Transverse colon (tissue), 4 donors: ENCODE measurements at regions not wholly inside any gene's neighbourhood (a gene's known extent, or its start where the extent isn't known, plus 50 kb on each side); places are given as distances from the start of the nearest gene placed in this dataset.

Experiments
- DNase-seq: peaks from one replicate; pipeline ENCODE4 v3.0.0-alpha.2; 2019
- H3K27ac ChIP-seq, 4 donors: fragments of 200-600 bp; sonication (generic); 2 replicates each; pipeline ENCODE4 v1.5.1; 2016 to 2018; ENCODE audit warnings: inconsistent platforms in 4 of 4
- H3K27me3 ChIP-seq: fragments of 200-600 bp; sonication (generic); 2 replicates; pipeline ENCODE4 v1.5.1; 2017; ENCODE audit warnings: inconsistent platforms
- H3K36me3 ChIP-seq, 4 donors: fragments of 200-600 bp; sonication (generic); 2 replicates each; pipeline ENCODE4 v1.5.1; 2017 to 2019; ENCODE audit warnings: inconsistent platforms in 4 of 4
- H3K4me1 ChIP-seq, 4 donors: fragments of 200-600 bp; sonication (generic); 2 replicates each; pipeline ENCODE4 v1.5.1; 2017 to 2020; ENCODE audit warnings: inconsistent platforms in 4 of 4
- H3K4me3 ChIP-seq, 4 donors: fragments of 200-600 bp; sonication (generic); 1 replicate in 1 of 4; 2 replicates in 3 of 4; pipeline versions ENCODE4 v1.5.1 to v1.6.1; 2017 to 2019; ENCODE audit warnings: inconsistent platforms in 4 of 4
- H3K9me3 ChIP-seq, 2 donors: fragments of 200-600 bp; sonication (generic); 2 replicates each; pipeline ENCODE4 v1.5.1; 2017 to 2019; ENCODE audit warnings: inconsistent platforms in 2 of 2
- EP300 ChIP-seq: sonication (generic); formaldehyde crosslinking; IDR thresholded peaks from one replicate; pipeline ENCODE4 v1.6.1; 2017; ENCODE audit warnings: antibody characterized with exemption, low read depth
- POLR2A ChIP-seq: fragments of 450-650 bp; IDR thresholded peaks from one replicate; pipeline ENCODE4 v1.6.1; 2016; ENCODE audit warnings: antibody characterized with exemption, mild to moderate bottlenecking, moderate library complexity
- POLR2AphosphoS5 ChIP-seq, 3 donors: sonication (generic); formaldehyde crosslinking; IDR thresholded peaks; one replicate each; pipeline ENCODE4 v1.6.1; 2016; ENCODE audit warnings: antibody characterized with exemption in 3 of 3
- WGBS, 2 donors: methylation state at CpG; one replicate each; pipeline ENCODE4 v1.1.5; 2018; ENCODE audit warnings: low coverage in 1 of 2; 5-methylcytosine and 5-hydroxymethylcytosine counted together
- in situ Hi-C, 4 donors: fragments of 200-750 bp; cut with MboI; loops; one replicate each; pipeline versions ENCODE4 v1.15.0 to v1.15.1; 2017; ENCODE audit warnings: low sequenced_read_pairs in 3 of 4, low pct_ligation_motif_present in 1 of 4, low pct_unique_long_range_greater_than_20kb in 1 of 4
- intact Hi-C: fragments of 100-400 bp; cut with DNase I; formaldehyde crosslinking; loops from one replicate; pipeline ENCODE4 v1.15.1; 2023; ENCODE audit warnings: low total_unique reads
- TF ChIP-seq, protein P1 (sequence below), 5 experiments: fragments of 200-600 bp in 3 of 5; fragments of 450-650 bp in 2 of 5; sonication (generic) in 3 of 5; IDR thresholded peaks; 1 replicate in 2 of 5; 2 replicates in 3 of 5; pipeline ENCODE4 v1.5.1; 2016 to 2017; ENCODE audit warnings: antibody characterized with exemption in 5 of 5, inconsistent platforms in 3 of 5, mild to moderate bottlenecking in 2 of 5, moderate library complexity in 1 of 5

DNA sequence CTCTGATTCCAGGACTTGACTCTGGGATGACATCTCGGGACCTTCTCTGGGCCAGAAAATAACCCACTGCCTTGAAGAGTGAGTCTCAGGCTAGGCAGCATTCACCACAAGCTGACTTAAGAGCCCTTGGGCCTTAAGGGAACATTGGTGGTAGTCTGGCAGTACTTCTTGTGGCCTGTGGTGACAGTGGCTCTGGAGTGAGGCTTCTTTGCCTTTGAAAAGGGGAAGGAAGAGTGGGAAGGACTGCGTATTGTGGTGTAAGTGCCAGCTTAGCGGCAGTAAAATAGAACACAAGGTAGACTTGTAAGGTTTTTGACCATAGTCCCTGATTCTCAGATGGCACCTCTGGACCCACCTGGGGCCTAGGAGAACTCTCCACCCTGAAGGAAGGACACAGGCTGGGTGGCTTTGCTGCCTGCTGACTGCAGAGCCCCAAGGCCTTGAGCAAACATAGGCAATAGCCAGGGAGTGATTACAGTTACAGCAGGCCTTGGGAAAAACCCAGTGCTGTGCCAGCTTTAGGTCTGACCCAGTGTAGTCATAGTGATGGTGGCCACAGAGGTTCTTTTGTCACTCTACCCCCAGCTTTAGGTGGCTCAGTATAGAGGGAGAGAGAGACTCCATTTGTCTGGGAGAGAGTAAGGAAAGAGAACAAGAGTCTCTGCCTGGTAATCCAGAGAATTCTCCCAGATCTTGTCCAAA is 483.9 kb downstream of the SH2D4B start:
- no peak overlapping the region for H3K4me3 ChIP-seq
- in situ Hi-C loops (no loop called here), intact Hi-C loops (loop anchor here (10.0 kb wide), 1 partner anchor 1753 kb away; no protein-coding TSS in a partner anchor)
- H3K4me1 ChIP-seq, result no peaks in the 10 kb centered on the region
- no peak for DNase-seq
- no peaks in the 10 kb centered on the region for H3K36me3 ChIP-seq
- H3K27me3 ChIP-seq, result no peaks in the 10 kb centered on the region
- TF ChIP-seq POLR2A, result no peak
- TF ChIP-seq POLR2AphosphoS5 (IDR thresholded peaks at IDR 0.05), result no peak
- no peak for TF ChIP-seq EP300
- TF ChIP-seq, protein P1, sequence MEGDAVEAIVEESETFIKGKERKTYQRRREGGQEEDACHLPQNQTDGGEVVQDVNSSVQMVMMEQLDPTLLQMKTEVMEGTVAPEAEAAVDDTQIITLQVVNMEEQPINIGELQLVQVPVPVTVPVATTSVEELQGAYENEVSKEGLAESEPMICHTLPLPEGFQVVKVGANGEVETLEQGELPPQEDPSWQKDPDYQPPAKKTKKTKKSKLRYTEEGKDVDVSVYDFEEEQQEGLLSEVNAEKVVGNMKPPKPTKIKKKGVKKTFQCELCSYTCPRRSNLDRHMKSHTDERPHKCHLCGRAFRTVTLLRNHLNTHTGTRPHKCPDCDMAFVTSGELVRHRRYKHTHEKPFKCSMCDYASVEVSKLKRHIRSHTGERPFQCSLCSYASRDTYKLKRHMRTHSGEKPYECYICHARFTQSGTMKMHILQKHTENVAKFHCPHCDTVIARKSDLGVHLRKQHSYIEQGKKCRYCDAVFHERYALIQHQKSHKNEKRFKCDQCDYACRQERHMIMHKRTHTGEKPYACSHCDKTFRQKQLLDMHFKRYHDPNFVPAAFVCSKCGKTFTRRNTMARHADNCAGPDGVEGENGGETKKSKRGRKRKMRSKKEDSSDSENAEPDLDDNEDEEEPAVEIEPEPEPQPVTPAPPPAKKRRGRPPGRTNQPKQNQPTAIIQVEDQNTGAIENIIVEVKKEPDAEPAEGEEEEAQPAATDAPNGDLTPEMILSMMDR (IDR thresholded peaks at IDR 0.05), result no peak
- H3K9me3 ChIP-seq, result no peaks in the 10 kb centered on the region
- H3K27ac ChIP-seq, result no peak overlapping the region
- 81 to 86% methylated on average over 2 to 3 of the region's 3 CpGs for WGBS, 2 donors

DNA sequence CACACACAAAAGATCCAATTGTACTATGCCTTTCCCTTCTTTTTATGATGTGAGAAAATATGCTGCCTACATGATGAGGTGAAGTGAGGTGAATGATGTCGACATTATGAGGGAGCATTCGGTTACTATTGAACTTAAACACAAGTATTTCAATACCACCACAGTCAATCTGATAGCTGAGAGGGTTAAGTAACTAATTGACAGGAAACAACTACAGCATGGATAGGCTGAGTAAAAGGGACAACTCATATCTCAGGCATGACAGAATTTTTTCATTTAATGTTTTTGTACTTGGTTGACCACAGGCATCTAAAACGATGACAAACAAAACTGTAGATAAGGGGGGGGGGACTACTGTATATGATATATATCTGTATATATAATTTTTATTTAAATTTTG is 488.9 kb downstream of the SH2D4B start:
- Histone ChIP-seq H3K9me3 (no peaks in the 10 kb centered on the region), H3K4me3 (no peak overlapping the region), H3K27me3 (no peaks in the 10 kb centered on the region), H3K36me3 (no peaks in the 10 kb centered on the region), H3K4me1 (no peaks in the 10 kb centered on the region), H3K27ac (no peak overlapping the region)
- TF ChIP-seq EP300 (no peak), POLR2AphosphoS5 (IDR thresholded peaks at IDR 0.05) (no peak), POLR2A (no peak)
- TF ChIP-seq, protein P1 (IDR thresholded peaks at IDR 0.05), result no peak
- in situ Hi-C loops, result no loop called here
- intact Hi-C loops, result loop anchor here (10.0 kb wide), 1 partner anchor 1748 kb away; no protein-coding TSS in a partner anchor
- 54 to 87% methylated on average over 3 of the region's 3 CpGs for WGBS, 2 donors
- DNase-seq, result no peak

DNA sequence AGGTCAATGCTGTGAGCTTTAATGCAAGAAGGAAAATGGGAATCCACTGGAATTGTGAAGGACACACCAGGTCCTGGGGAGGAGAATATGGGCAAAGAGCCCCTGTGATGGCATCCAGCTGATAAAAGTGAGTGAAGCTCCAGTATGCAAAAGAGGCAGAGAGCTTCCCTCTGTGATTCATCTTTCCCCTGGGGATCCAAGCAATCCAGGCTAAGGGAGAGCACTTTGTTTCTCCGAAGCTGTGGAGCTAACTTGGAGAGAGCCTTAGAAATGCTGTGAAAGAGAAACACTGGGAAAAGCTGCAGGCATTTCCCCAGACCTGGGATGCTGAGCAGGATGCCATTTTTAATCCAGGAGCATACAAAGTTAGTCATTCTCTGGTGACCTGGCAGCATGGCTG is 489.5 kb downstream of the SH2D4B start:
- 75% methylated on average over 1 of the region's 1 CpG; no CpG with 5 or more reads in 1 of the 2 donors for WGBS, 2 donors
- in situ Hi-C loops, result no loop called here
- no peaks in the 10 kb centered on the region for H3K27me3 ChIP-seq
- H3K9me3 ChIP-seq, result no peaks in the 10 kb centered on the region
- intact Hi-C loops, result loop anchor here (10.0 kb wide), 1 partner anchor 1748 kb away; no protein-coding TSS in a partner anchor
- no peaks in the 10 kb centered on the region for H3K36me3 ChIP-seq
- TF ChIP-seq POLR2A (no peak), EP300 (no peak), POLR2AphosphoS5 (IDR thresholded peaks at IDR 0.05) (no peak)
- TF ChIP-seq, protein P1 (IDR thresholded peaks at IDR 0.05), result no peak
- no peaks in the 10 kb centered on the region for H3K4me1 ChIP-seq
- DNase-seq, result no peak
- H3K4me3 ChIP-seq, result no peak overlapping the region
- no peak overlapping the region for H3K27ac ChIP-seq

DNA sequence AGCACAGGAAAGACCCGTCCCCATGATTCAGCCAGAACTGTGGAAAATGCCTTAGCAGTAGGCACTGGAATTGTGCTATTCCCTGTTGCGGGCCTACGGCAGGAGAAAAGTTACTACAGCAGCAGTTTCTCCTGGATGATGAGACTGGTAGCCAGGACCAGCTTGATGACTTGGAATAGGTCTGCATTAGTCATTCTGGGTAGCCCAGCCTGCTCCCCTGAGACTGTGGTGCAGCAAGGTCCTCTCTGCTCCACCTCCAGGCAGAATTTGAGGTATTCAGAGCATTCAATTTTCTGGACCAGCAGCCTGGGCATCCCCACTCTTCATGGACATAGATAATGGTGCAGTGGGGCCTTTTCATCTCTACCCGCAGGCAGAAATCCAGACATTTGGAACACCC is 490.0 kb downstream of the SH2D4B start:
- Histone ChIP-seq H3K9me3 (no peaks in the 10 kb centered on the region), H3K27ac (no peak overlapping the region), H3K4me3 (no peak overlapping the region), H3K27me3 (no peaks in the 10 kb centered on the region), H3K4me1 (no peaks in the 10 kb centered on the region), H3K36me3 (no peaks in the 10 kb centered on the region)
- intact Hi-C loops, result loop anchor here (10.0 kb wide), 1 partner anchor 1747 kb away; no protein-coding TSS in a partner anchor
- 87 to 100% methylated on average over 1 to 4 of the region's 4 CpGs for WGBS, 2 donors
- in situ Hi-C loops, result no loop called here
- no peak for TF ChIP-seq POLR2AphosphoS5 (IDR thresholded peaks at IDR 0.05)
- TF ChIP-seq EP300, result no peak
- no peak for TF ChIP-seq POLR2A
- TF ChIP-seq, protein P1 (IDR thresholded peaks at IDR 0.05), result no peak
- no peak for DNase-seq
